ENCODE measurements at regions not wholly inside any gene's neighbourhood (a gene's known extent, or its start where the extent isn't known, plus 50 kb on each side); places are given as distances from the start of the nearest gene placed in this dataset.
"Not testable (repeated sequence)": the region's sequence is repeated elsewhere in the genome, so short reads cannot be mapped to it uniquely, and the experiment has no call there.

DNA sequence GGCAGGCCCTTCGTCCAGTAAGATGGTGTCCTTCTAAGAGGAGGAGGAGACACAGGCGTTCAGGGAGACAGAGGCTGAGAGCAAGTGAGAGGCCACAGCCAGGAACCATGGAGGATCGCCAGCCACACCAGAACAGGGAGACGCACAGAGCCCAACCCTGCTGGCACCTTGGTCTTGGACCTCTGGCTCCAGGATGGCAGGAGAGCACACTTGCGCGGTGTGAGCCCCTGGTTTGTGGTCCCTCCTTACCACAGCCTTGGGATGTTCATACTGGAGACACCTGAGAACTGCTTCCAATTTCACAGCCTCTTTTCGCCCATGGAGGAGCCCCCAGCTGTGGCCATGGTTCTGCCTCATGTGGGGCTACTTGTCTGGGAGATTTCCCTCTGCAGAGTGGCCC lies 222.4 kb downstream of the DLL1 start:
- FAIRE-seq, result no peak
- no peak for DNase-seq (ENCODE audit: insufficient read length, low spot score)

DNA sequence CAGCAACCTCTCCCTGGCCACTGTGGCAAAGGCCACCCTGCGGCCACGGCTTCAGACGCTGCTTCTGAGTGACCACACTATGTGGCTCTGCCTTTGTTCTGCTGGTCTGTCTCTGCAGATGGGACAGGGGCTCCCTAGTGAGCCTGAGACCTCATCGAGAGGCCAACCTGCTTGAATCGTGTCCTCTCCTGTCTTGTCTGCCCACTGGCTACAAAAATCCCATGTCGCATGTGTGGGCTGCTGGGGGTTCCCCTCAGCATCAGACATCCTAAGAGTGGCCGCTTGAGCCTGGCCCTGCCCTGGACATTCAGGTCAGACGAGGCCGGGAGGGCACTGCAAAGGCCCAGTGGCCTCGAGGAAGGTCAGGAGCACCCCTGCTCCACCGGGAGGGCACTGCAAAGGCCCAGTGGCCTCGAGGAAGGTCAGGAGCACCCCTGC lies 222.9 kb downstream of the DLL1 start:
- FAIRE-seq (no peak), DNase-seq (ENCODE audit: insufficient read length, low spot score) (no peak)

DNA sequence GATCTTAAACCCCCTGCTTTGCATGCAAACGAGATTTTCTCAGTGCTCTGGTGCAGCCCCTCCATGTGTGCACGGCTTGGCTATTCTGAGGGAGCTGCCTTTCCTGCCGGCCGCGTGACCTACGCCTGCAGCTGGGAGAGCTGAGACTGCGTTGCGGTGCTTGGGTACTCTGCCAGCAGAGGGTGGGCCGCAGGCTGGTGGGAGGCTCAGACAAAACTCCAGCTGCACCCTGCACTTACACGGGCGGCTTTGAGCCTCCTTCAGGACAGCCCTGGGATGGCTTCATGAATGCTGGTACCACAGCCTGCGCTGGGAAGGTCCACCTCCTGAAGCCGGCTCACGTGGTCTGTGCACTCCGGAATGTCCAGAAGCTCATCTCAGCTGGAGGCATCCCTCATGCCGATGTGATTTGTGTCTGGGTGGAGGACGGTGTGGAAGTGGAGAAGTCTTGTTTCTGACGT lies 223.7 kb downstream of the DLL1 start:
- FAIRE-seq (no peak), DNase-seq (ENCODE audit: insufficient read length, low spot score) (no peak)

DNA sequence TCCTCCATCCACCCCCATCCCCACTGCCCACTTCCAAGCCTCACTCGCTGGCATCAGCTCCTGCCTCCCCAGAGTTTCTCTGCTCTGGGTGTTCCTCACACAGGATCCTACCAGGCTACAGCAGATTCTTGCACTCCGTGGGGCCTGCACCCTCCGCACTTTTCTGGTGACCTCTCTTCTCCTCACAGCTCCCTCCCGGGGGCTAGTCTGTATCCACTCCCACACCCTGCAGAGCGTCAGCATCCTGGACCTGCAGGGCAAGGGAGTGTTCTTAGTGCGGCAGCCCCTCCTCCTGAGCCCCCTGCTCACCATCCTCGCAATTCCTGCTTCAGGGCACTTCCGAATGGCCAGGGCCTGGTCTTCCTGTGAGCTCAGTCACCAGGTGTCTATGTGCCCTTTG lies 224.2 kb downstream of the DLL1 start:
- DNase-seq (ENCODE audit: insufficient read length, low spot score) (no peak), FAIRE-seq (no peak)

DNA sequence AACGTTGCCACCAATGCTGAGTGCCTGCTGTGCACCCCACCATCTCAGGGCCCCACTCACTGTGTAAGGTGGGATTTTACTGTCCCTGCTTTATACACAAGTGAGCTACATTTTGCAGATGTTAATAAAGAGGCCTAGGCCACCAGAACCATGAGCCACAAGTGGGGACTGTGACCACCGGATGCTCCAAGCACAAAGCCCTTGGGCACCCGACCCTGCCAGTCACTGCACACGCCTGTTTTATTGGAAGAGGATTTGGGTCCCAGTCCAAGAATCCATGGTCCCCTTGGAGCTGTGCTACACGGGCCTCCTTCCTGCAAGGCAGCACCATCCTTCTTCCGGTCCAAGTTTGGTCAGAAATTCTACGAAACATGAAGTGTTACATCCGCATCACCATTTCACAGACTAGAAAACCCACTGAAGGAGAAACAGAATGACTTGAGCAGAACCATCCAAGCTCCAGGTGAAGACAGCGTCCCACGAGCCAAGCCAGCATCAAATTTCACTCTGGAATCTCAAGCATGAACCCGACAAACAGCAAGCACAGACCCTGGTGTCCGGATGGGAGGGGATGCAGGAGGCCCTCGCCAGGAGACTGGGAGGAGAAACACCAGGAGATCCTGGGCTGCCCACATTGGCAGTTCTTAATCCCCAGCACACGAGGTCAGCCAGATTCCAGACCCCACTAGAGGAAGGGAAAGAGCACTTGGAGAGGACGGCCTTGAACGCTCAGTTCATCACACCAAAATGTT lies 226.9 kb downstream of the DLL1 start:
- DNase-seq (ENCODE audit: insufficient read length, low spot score) (no peak), FAIRE-seq (no peak)

DNA sequence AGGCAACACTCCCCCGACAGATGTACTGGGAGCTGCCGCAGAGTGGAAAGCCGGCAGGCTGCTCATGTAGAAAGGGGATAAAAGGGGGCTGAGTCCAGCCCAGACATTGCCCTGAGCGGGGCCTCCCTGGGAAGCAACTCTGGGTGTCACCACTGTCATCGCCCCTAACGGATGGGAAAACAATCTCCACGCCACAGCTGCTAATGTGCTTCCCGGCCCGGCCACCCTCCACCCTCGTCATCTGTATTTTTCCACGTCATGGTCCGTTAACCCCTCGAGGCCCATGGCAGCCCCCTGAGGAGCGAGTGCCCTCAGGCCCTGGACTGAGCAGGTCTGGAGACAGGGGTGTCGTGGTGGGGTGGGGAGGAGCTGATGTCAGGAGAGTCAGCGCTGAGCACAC lies 227.4 kb downstream of the DLL1 start:
- DNase-seq (ENCODE audit: insufficient read length, low spot score), result no peak
- FAIRE-seq, result no peak

DNA sequence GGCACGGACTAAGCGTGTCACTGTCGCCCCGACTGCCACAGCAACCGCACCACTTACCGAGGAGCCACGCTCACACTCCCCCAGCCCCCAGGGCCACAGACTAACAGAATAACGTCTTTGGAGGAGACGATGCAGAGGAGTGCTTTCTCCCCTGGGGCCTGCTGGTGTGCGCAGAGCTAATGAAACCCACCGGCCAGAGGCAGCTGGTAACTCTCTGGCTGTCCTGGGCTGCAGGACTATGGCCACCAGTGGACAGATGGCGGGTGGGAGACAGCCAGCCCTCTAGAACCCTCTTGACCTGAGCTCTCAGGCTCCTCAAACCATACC lies 228.0 kb downstream of the DLL1 start:
- FAIRE-seq (no peak), DNase-seq (ENCODE audit: insufficient read length, low spot score) (no peak)

DNA sequence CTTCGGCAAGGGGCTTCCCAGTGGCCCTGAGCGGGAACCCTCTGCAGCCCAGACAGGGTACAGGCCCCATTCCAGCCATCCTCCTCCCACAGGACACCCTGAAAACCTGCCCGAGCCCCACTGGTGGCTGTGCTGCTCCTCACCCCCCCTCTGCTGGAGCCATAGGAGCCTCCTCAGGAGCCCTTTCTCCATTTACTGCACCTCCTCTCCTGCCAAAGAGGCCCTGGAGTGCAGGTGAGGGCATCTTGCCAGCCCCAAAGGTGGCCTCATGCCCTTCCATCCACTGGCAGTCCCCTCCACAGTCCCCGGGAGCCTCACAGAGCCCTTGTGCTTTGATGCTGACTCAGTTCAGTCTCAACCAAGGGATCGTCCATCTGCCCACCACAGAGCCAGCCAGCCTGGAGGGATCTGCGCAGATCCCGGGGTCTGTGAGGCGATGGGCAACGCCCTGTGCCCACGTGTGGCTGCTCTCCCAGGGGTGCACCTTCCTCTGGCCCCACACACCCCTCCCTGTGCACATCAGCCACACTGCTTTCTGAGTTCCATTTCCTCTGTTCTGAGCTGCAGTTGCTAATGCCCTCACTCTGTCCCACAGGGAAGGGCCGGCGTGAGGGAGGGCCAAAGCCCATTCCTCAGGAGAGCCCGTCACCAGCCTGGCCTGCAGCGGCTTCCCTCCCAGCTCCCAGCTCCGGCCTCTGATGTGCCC lies 228.5 kb downstream of the DLL1 start:
- DNase-seq (ENCODE audit: insufficient read length, low spot score) (no peak), FAIRE-seq (no peak)

DNA sequence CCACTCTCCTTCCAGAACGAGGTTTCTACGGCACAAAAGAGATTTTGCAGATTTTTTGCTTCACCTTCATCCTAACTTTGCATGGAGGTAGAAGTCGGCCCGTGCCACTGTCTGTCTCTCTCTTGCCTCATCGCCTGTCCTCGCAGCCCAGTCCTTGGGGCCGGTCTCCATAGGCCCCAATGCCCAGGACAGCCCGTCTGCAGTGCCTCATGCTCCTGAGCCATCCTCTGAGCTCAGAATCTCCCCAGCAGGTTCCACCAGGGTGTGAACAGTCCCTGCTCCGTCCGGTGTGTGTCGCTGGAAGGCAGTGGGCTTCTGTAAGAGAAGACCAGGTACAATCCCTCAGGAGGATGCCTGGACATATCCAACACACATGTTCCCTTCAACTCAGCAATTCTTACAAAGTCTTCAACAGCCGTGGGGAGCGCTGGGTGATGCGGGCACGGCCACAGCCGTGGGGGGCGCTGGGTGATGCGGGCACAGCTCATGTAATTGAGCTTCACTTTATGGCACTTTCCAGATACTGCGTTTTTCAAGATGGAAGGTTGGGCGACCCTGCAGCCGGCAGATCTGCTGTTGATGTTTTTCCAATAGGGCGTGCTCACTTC lies 231.9 kb downstream of the DLL1 start:
- FAIRE-seq, result no peak
- DNase-seq (ENCODE audit: insufficient read length, low spot score), result no peak

DNA sequence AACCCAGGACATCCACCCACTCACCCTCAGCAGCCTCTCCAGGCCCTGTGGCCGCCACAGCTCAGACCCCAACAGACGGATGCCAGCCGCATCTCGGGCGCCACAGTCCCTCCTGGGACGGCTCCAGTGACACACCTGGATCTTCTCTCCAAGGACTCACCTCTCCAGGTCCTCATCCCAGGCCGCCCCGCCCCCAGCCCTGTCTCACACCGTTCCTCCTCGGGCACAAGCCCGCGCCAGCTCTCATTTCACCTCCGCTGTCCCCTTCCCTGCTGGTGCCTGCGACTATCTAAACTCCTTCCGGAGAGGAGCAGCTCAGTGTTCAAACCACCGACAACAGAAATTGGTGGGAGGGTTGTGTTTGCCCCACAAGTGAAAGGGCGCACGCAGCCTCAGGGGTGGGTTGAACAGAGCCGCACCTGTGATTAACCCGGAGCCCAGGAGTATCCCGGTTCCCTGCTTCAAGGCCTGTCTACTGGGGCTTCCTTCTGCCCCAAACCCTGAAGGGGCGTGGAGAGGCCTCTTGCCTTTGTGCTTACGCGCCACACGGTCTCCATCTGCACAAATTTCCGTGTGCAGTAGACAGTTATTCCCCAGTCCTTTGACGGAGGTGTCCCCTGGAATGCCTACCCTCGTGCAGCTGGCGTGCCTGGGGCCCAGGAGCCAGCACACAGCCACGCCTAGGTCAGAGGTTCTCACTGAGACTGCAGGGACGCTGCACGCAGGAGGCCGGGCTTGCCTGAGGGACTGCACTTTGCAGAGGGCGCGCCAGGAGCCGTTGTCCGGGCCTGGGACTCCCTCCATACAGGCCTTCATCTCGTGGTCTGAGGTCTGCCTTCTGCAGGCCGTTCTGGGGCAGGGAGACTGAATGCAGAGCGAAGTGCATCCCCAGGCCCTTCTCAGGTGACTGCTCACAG lies 232.7 kb downstream of the DLL1 start:
- DNase-seq (ENCODE audit: insufficient read length, low spot score) (no peak), FAIRE-seq (no peak)

DNA sequence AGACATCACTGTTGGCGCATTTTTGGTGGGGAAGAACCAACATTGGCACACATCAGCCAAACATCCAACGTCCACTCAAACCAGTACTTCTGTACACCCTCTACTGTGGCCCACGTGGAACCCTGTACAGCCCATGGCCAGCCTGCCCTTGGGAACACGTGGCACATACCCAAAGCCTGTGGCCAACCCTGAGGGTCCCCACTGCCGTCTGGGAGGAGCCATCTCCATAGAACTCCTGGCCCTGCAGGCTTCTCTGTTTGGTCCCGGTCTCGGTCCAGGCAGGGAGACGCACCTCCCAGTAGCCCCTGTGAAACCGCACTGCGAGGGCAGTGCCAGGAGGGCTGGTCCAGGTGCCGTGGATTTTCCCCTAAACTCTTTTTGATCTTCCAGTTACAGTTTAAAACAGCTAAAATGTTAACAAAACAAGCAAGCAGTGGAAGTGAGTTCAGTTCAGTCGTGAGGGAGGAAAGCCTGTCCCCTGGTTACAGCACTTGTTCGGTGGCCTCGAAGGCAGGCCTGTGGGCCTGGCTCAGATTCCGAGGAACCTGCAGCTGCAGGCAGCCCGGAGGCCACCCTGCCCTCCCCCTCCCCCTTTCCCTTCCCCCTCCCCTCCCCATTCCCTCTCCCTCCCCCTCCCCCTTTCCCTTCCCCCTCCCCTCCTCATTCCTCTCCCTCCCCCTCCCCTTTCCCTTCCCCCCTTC lies 233.7 kb downstream of the DLL1 start:
- DNase-seq (ENCODE audit: insufficient read length, low spot score) (no peak), FAIRE-seq (no peak)

DNA sequence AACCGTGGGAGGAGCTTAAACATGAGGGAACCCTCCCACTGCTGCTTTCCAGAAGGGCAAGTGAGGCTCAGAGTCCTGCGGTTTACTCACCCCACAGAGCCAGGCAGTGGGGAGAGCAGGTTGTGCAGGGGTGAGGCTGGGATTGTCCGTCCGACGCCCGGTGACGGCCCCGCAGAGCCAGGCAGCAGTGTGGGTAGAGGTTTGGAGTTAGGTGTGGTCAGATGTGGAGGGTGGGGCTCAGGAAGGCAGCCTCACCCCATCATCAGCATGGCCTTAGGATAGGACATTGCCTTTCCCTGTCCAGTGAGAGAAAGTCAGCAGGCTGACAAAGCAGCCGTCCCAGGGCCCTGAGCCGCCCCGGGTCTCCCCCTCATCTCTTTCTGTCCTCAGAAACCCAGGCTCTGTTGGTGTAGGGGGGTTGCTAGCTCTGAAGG lies 234.6 kb downstream of the DLL1 start:
- DNase-seq (ENCODE audit: insufficient read length, low spot score) (no peak), FAIRE-seq (no peak)

DNA sequence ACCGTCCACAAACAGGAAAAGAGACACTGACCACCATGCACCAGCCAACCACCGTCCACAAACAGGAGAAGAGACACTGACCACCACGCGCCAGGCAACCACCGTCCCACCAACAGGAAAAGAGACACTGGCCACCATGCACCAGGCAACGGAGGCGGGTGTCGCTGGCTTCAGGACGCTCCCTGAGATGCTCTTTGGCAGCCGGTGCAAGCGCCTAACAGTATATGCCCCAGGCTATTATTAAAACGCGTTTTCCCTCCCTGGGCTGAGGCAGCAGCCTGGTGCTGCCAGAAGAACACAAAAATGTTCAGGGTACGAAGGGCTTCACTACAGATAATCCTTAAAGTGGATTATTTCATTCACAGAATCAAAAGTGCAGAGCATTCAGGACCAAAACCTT lies 235.1 kb downstream of the DLL1 start:
- not testable (repeated sequence) for FAIRE-seq; DNase-seq (ENCODE audit: insufficient read length, low spot score)

DNA sequence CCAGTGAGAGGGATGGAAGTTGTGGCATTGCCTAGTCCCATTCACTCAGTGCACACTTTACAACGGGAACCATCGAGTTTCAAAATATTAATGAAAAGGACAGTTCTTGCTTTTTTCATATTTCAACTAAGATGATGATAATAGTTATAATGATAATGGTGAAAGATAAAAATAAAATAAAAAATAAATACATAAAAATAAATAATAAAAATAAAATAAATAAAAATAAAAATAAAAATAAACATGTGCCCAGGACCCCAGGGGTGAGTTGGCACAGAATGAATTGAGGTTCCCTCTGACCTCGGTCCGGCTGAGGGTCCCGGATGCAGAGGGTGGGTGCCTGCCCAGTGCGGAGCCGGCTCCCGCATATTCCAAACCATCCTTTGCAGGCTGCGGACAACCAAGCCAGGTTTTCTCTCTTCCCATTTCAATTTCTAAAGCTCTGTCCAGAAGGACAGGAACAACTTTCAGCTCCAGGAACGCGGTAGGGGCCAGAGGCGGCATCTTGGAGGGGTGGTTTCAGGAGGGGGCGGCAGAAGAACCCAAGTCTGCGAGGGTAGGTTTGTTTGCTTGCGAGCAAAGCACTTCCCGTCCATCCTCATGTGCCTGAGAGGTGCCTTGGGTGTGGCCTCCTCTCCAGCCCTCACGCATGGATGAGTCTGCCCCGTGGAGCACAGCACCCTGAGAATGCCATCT lies 236.8 kb downstream of the DLL1 start:
- no peak for DNase-seq (ENCODE audit: insufficient read length, low spot score)
- no peak for FAIRE-seq

DNA sequence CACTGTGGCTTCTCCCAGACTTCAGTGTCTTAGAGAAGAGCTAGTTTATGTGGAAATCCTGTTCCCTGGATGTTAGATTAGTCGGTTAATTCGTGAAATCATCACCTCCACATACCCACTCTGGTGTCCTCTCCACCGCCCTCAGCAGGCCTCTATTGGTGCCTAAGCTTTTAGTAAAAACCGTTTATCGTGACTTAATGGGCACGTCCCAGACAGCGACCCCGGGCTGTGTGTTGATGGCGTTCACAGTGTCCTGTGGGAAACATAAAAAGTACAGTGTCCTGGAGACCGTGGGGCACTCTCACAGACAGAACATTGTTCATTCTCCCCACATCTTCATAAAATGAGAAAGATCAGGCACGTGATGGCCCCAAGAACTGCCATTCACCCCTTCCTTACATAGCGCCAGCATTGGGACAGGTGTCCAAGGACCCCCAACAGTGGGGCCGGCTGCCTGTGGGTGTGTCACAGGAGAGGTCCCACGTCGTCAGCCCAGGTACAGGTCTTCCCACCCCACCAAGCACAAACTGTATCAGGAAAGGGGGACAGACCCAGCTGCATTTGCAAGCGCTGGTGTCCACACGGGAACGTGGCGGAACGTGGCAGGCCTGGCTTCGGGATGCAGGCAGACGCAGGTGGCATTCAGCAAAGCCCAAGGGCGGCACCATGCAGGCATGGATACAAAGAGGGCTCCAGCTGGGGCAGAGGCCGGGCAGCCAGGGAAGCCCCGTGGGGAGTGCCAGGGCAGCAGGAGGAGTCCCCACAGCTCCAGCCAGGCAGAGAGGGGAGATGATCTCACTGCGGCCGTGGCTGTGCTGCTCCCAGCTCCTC lies 237.7 kb downstream of the DLL1 start:
- FAIRE-seq (no peak), DNase-seq (ENCODE audit: insufficient read length, low spot score) (no peak)

DNA sequence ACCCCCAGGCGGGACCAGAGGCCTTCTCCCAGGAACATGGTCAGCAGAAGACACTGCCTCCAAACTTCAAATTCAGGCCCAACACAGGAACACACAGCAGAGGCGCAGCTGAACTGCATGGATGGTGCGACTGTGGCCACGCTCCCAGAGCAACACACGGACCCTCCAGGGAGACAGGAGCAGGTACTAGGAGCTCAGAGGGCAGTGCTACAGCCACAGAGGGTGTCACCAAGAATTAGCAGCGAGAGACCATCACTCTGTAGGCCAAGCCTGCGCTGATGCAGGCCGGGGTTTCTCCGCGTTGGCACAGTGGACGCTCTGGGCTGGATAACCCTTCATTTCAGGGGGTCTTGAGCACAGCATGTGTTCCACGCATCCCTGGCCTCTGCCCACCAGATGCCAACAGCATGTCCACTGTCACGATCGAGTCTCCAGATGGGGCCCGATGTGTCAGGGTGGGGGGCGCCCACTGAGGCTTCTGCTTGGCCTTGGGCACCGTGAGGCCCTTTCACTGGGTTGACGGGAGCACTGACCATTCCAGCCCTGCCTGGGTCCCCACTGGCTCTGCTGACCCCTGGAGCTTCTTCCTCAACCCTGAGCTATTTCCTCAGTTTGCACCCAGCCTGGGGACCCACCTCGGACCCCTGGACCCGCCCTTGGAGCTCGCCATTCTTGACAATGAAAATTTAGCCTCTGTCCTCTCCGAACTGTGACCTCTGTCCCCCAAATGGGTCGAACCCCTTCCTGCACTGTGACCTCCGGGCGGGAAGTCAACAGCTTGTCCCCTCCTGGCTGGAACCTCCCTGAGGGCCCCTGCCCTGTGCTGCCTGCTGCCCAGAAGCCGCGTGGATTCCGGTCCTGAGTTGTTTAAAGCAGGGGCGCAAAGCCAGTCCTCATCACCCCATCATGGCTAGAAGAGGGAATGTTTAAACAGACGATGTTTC lies 239.4 kb downstream of the DLL1 start:
- no peak for DNase-seq (ENCODE audit: insufficient read length, low spot score)

DNA sequence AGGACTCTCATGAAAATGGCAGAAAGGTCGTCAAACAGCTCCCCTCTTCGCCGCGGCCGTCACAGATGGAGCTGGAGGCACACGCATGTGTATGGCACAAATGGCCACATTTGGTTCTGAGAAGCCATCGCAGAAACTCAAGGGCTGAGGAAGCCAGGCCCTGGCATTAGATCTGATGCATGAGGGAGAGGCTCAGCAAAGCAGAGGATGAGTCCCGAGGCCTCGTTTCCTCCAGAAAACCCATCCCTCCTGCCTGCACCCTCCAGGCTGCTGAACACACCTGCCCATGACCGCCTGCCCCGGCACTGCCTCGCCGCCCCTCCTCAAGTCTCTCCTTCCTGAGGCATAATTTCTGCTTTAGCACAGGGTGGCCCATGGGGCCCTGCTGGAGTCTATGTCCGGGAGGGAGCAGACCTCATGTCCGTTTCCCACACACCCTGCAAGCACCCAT lies 240.3 kb downstream of the DLL1 start:
- no peak for FAIRE-seq
- no peak for DNase-seq (ENCODE audit: insufficient read length, low spot score)

More for the DNA sequence above, 239.4 kb downstream of the DLL1 start:
- FAIRE-seq, result no peak
